ENCODE measurements at regions not wholly inside any gene's neighbourhood (a gene's known extent, or its start where the extent isn't known, plus 50 kb on each side); places are given as distances from the start of the nearest gene placed in this dataset.

GRCh38 chr13:88103824-88104223 is 432.7 kb downstream of the SLITRK5 start:
- DNase-seq, result no peak

- DNase-seq, result no peak
These were observed 433.4 kb downstream of the SLITRK5 start for GRCh38 chr13:88104576-88104975.

- DNase-seq, result no peak
These were observed 436.4 kb downstream of the SLITRK5 start for GRCh38 chr13:88107570-88107969.

- DNase-seq, result no peak
These were observed 441.4 kb downstream of the SLITRK5 start for GRCh38 chr13:88112526-88112925.

- no peak for DNase-seq
These were observed 444.8 kb downstream of the SLITRK5 start for GRCh38 chr13:88115976-88116375.

- no peak for DNase-seq
These were observed 447.8 kb downstream of the SLITRK5 start for GRCh38 chr13:88118952-88119351.

- no peak for DNase-seq
These were observed 453.0 kb downstream of the SLITRK5 start for GRCh38 chr13:88124142-88124541.

GRCh38 chr13:88125055-88125454 is 453.9 kb downstream of the SLITRK5 start:
- no peak for DNase-seq

- no peak for DNase-seq
These were observed 465.1 kb downstream of the SLITRK5 start for GRCh38 chr13:88136098-88136790.

- no peak for DNase-seq
These were observed 471.5 kb downstream of the SLITRK5 start for GRCh38 chr13:88142653-88143052.

GRCh38 chr13:88144580-88144979 is 473.4 kb downstream of the SLITRK5 start:
- no peak for DNase-seq

- no peak for DNase-seq
These were observed 482.2 kb downstream of the SLITRK5 start for GRCh38 chr13:88153353-88153752.

- DNase-seq, result no peak
These were observed 482.8 kb downstream of the SLITRK5 start for GRCh38 chr13:88154001-88154400.

- no peak for DNase-seq
These were observed 491.0 kb downstream of the SLITRK5 start for GRCh38 chr13:88162076-88162702.

- DNase-seq, result no peak
These were observed 505.1 kb downstream of the SLITRK5 start for GRCh38 chr13:88176231-88176630.

- DNase-seq, result no peak
These were observed 512.3 kb downstream of the SLITRK5 start for GRCh38 chr13:88183440-88183839.

- DNase-seq, result no peak
These were observed 517.8 kb downstream of the SLITRK5 start for GRCh38 chr13:88188986-88189385.

GRCh38 chr13:88189728-88190127 is 518.6 kb downstream of the SLITRK5 start:
- DNase-seq, result no peak

GRCh38 chr13:88196106-88196505 is 524.9 kb downstream of the SLITRK5 start:
- DNase-seq, result no peak

GRCh38 chr13:88217372-88217771 is 546.2 kb downstream of the SLITRK5 start:
- no peak for DNase-seq

- no peak for DNase-seq
These were observed 546.7 kb downstream of the SLITRK5 start for GRCh38 chr13:88217883-88218282.

GRCh38 chr13:88223958-88224357 is 552.8 kb downstream of the SLITRK5 start:
- DNase-seq, result no peak

- no peak for DNase-seq
These were observed 564.3 kb downstream of the SLITRK5 start for GRCh38 chr13:88235441-88235840.

- no peak for DNase-seq
These were observed 575.1 kb downstream of the SLITRK5 start for GRCh38 chr13:88246239-88246638.

GRCh38 chr13:88248393-88248792 is 577.2 kb downstream of the SLITRK5 start:
- no peak for DNase-seq

Data from activated CD4-positive, alpha-beta T cell treated with anti-CD3 and anti-CD28 coated beads, Interleukin-2, Interleukin-6, amounts not matched to agents 100 ng/mL and 50 ng/mL, durations not matched to agents 16 hours and 8 hours (primary cell).